Amniotic stem cell (primary cell): ENCODE measurements at regions not wholly inside any gene's neighbourhood (a gene's known extent, or its start where the extent isn't known, plus 50 kb on each side); places are given as distances from the start of the nearest gene placed in this dataset.
A peak's percentile ranks its signal among the peaks of the same experiment; 100 is the strongest.

Experiments used
- DNase-seq: peaks from one replicate; lab custom pipeline; 2025; lab: John Stamatoyannopoulos, UW

- DNase-seq = no peak
These were observed 153.8 kb downstream of the TTC32 start for GRCh38 chr2:19748073-19748375.

- no peak for DNase-seq
These were observed 154.3 kb downstream of the TTC32 start for GRCh38 chr2:19747310-19748072.

- DNase-seq = no peak
These were observed 155.0 kb downstream of the TTC32 start for GRCh38 chr2:19746611-19747309.

- DNase-seq = no peak
These were observed 155.6 kb downstream of the TTC32 start for GRCh38 chr2:19746137-19746600.

- DNase-seq = no peak
These were observed 156.3 kb downstream of the TTC32 start for GRCh38 chr2:19745318-19746136.

GRCh38 chr2:19744456-19745199, 157.2 kb downstream of the TTC32 start:
- DNase-seq = no peak

- DNase-seq = no peak
These were observed 158.1 kb downstream of the TTC32 start for GRCh38 chr2:19743641-19744040.

GRCh38 chr2:19742872-19743271, 158.9 kb downstream of the TTC32 start:
- no peak for DNase-seq

GRCh38 chr2:19739256-19739655, 162.5 kb downstream of the TTC32 start:
- DNase-seq = no peak

- DNase-seq = no peak
These were observed 163.1 kb downstream of the TTC32 start for GRCh38 chr2:19738707-19739106.

GRCh38 chr2:19736191-19736831, 165.5 kb downstream of the TTC32 start:
- DNase-seq = no peak

GRCh38 chr2:19733951-19734425, 167.8 kb downstream of the TTC32 start:
- DNase-seq = peak; percentile 17

- no peak for DNase-seq
These were observed 168.4 kb downstream of the TTC32 start for GRCh38 chr2:19733390-19733789.

GRCh38 chr2:19732255-19732654, 169.5 kb downstream of the TTC32 start:
- DNase-seq = no peak

GRCh38 chr2:19731515-19731914, 170.3 kb downstream of the TTC32 start:
- no peak for DNase-seq

- DNase-seq = no peak
These were observed 170.7 kb downstream of the TTC32 start for GRCh38 chr2:19731037-19731436.

GRCh38 chr2:19728125-19728524, 173.7 kb downstream of the TTC32 start:
- no peak for DNase-seq

- no peak for DNase-seq
These were observed 176.4 kb downstream of the TTC32 start for GRCh38 chr2:19725392-19725791.

GRCh38 chr2:19723021-19723420, 178.8 kb downstream of the TTC32 start:
- no peak for DNase-seq

- no peak for DNase-seq
These were observed 179.2 kb downstream of the TTC32 start for GRCh38 chr2:19722531-19722971.

- no peak for DNase-seq
These were observed 181.5 kb downstream of the TTC32 start for GRCh38 chr2:19720306-19720705.
